HCT116 (cell line): ENCODE measurements at regions not wholly inside any gene's neighbourhood (a gene's known extent, or its start where the extent isn't known, plus 50 kb on each side); places are given as distances from the start of the nearest gene placed in this dataset.

ENCODE experiments used
- ATAC-seq: fragments of 200-7000 bp; cut with Tn5 transposase; 2 replicates; pipeline ENCODE4 v1.9.1; 2020; ENCODE audit warnings: mild to moderate bottlenecking, moderate library complexity
- BruUV-seq: library from RNA; stranded (reverse); fragments of 400-500 nt; replicated peaks from 2 replicates; lab custom pipeline; 2021; lab: Mats Ljungman, UMichigan
- CTCF ChIA-PET: fragments of 300-600 bp; sonication (Branson Sonifier 250); formaldehyde crosslinking; loops from one replicate; lab custom pipeline; 2021; ENCODE audit warnings: antibody characterized with exemption; lab: Charles Lee
- POLR2A ChIA-PET: fragments of 300-600, 350-600 bp; sonication (Branson Sonifier 250); formaldehyde crosslinking; loops from one replicate; lab custom pipeline; 2021; ENCODE audit warnings: antibody characterized with exemption; lab: Charles Lee
- RAD21 ChIA-PET, 2 experiments: fragments of 300-600 bp; sonication (Branson Sonifier 250); formaldehyde crosslinking; loops; one replicate each; lab custom pipeline; 2023; ENCODE audit warnings: low total read pairs in 2 of 2; ENCODE audit not compliant: uncharacterized antibody in 2 of 2, unreplicated experiment in 2 of 2, low non-redundant PET in 1 of 2; lab: Charles Lee
- DNase-seq: peaks from one replicate; pipeline ENCODE4 v3.0.0-alpha.2; 2010; ENCODE audit warnings: low read depth, low spot score
- H2AFZ ChIP-seq: fragments of 200-600 bp; shearing (Covaris generic), sonication (generic); 2 replicates; pipeline ENCODE4 v1.6.1; 2017; ENCODE audit warnings: low read depth, mixed run types, mixed read lengths, antibody characterized with exemption, low read length; ENCODE audit not compliant: poor library complexity, severe bottlenecking
- H3K27ac ChIP-seq: 2 replicates; pipeline ENCODE4 v1.5.1; 2012; ENCODE audit warnings: low read depth, low read length
- H3K27me3 ChIP-seq: fragments of 200-600 bp; sonication (generic); 2 replicates; pipeline ENCODE4 v1.6.1; 2016; ENCODE audit warnings: mixed run types, low read length, mixed read lengths; ENCODE audit not compliant: insufficient read depth
- H3K36me3 ChIP-seq, 2 experiments: fragments of 200-500 bp in 1 of 2; fragments of 200-600 bp in 1 of 2; sonication (Bioruptor generic) in 1 of 2; sonication (generic) in 1 of 2; 2 replicates each; pipeline versions ENCODE4 v1.5.1 to v1.6.1; 2014 to 2016; ENCODE audit warnings: low read length in 2 of 2, inconsistent platforms in 1 of 2, mixed read lengths in 1 of 2, mixed run types in 1 of 2; ENCODE audit not compliant: insufficient read depth in 2 of 2, control insufficient read depth in 1 of 2
- H3K4me1 ChIP-seq, 2 experiments: fragments of 200-600 bp in 1 of 2; sonication (generic) in 1 of 2; 2 replicates each; pipeline versions ENCODE4 v1.5.1 to v1.6.1; 2012 to 2017; ENCODE audit warnings: low read length in 2 of 2, inconsistent platforms in 1 of 2, mild to moderate bottlenecking in 1 of 2, mixed read lengths in 1 of 2, mixed run types in 1 of 2, moderate library complexity in 1 of 2; ENCODE audit not compliant: insufficient read depth in 2 of 2, control insufficient read depth in 1 of 2
- H3K4me2 ChIP-seq: fragments of 200-600 bp; sonication (generic); 2 replicates; pipeline ENCODE4 v1.6.1; 2017; ENCODE audit warnings: mixed run types, low read length, mixed read lengths
- H3K4me3 ChIP-seq, 2 experiments: fragments of 200-600 bp in 1 of 2; sonication (generic) in 1 of 2; replicated peaks in 1 of 2; 2 replicates each; pipeline ENCODE4 v1.5.1; 2011 to 2016; ENCODE audit warnings: low read length in 2 of 2, control low read depth in 1 of 2, low read depth in 1 of 2, mild to moderate bottlenecking in 1 of 2, mixed read lengths in 1 of 2, mixed run types in 1 of 2
- H3K79me2 ChIP-seq: fragments of 200-600 bp; sonication (generic); 2 replicates; pipeline ENCODE4 v1.6.1; 2017; ENCODE audit warnings: mild to moderate bottlenecking, mixed run types, low read length, moderate library complexity, mixed read lengths; ENCODE audit not compliant: insufficient read depth
- H3K9ac ChIP-seq: fragments of 200-600 bp; sonication (generic); 2 replicates; pipeline ENCODE4 v1.6.1; 2016; ENCODE audit warnings: low read length, mixed read lengths
- H3K9me2 ChIP-seq: fragments of 200-600 bp; sonication (generic), shearing (Covaris generic); 2 replicates; pipeline ENCODE4 v1.6.1; 2017; ENCODE audit warnings: mixed run types, mild to moderate bottlenecking, moderate library complexity; ENCODE audit not compliant: insufficient read depth
- H3K9me3 ChIP-seq, 2 experiments: fragments of 200-500 bp in 1 of 2; fragments of 200-600 bp in 1 of 2; sonication (Bioruptor generic) in 1 of 2; sonication (generic) in 1 of 2; 2 replicates each; pipeline ENCODE4 v1.6.1; 2014 to 2017; ENCODE audit warnings: low read length in 2 of 2, mixed read lengths in 2 of 2, inconsistent platforms in 1 of 2, low read depth in 1 of 2, mild to moderate bottlenecking in 1 of 2, mixed run types in 1 of 2, moderate library complexity in 1 of 2; ENCODE audit not compliant: control insufficient read depth in 1 of 2, insufficient read depth in 1 of 2
- H4K20me1 ChIP-seq: fragments of 200-600 bp; sonication (generic), shearing (Covaris generic); 2 replicates; pipeline ENCODE4 v1.6.1; 2017; ENCODE audit warnings: mixed run types, mild to moderate bottlenecking, moderate library complexity; ENCODE audit not compliant: insufficient read depth
- CEBPB ChIP-seq: IDR thresholded peaks from 2 replicates; pipeline ENCODE4 v1.6.1; 2012; ENCODE audit warnings: low read depth
- EZH2 ChIP-seq: fragments of 200-600 bp; sonication (generic); IDR thresholded peaks from 2 replicates; pipeline ENCODE4 v1.6.1; 2017; ENCODE audit warnings: antibody characterized with exemption, mixed run types
- JUND ChIP-seq: IDR thresholded peaks from 2 replicates; pipeline ENCODE4 v1.6.1; 2012
- SIN3A ChIP-seq: IDR thresholded peaks from 2 replicates; pipeline ENCODE4 v1.6.1; 2012; ENCODE audit warnings: low read depth
- SP1 ChIP-seq: IDR thresholded peaks from 2 replicates; pipeline ENCODE4 v1.6.1; 2012; ENCODE audit warnings: low read depth
- SRF ChIP-seq: IDR thresholded peaks from 2 replicates; pipeline ENCODE4 v1.6.1; 2012; ENCODE audit warnings: low read depth
- TCF7L2 ChIP-seq: IDR thresholded peaks from 2 replicates; pipeline ENCODE4 v1.7.0; 2011; ENCODE audit warnings: borderline replicate concordance, inconsistent platforms; ENCODE audit not compliant: insufficient read depth, insufficient read length; ENCODE audit errors: extremely low read depth
- intact Hi-C: fragments of 100-400 bp; cut with micrococcal nuclease; formaldehyde crosslinking; loops from 2 replicates; pipeline ENCODE4 v1.10.0; 2022
- TF ChIP-seq, protein P1 (sequence below): IDR thresholded peaks from 2 replicates; pipeline ENCODE4 v1.6.1; 2012; ENCODE audit warnings: low read depth
- TF ChIP-seq, protein P2 (sequence below): IDR thresholded peaks from 2 replicates; pipeline ENCODE4 v1.6.1; 2011; ENCODE audit warnings: mild to moderate bottlenecking, low read length, moderate library complexity; ENCODE audit not compliant: insufficient replicate concordance; ENCODE audit errors: extremely low read depth
- TF ChIP-seq, protein P3 (sequence below): IDR thresholded peaks from 2 replicates; pipeline ENCODE4 v1.6.1; 2012
- TF ChIP-seq, protein P4 (sequence below): IDR thresholded peaks from 2 replicates; pipeline ENCODE4 v1.6.1; 2012

DNA sequence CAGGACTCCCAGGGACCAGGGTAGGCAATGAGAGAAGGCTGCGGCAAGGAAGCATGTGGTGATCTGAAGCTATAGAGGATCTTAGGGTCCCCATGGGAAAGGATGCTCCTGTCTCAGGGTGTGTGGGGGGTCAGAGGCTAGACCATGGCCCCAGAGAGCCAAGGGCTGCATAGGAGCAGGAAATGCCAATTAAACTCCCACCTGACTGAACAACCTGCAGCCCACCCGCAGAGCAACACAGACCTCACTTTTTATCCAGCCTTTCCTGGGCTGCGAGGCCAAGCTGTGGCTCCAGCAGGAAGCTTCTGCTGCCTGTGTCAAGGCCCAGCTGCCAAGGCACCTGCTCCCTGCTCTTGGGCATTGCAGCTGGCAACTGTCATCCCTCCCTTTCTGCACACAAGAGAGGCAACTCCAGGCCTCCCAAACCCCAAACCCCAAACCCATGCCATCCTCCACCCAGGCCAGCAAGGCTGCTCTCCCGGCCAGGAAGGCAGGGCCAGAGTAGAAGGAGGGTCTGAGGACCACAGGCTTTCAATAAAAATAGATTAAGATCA lies 290.1 kb downstream of the FOXO1 start (continued):
- TF ChIP-seq, protein P1, sequence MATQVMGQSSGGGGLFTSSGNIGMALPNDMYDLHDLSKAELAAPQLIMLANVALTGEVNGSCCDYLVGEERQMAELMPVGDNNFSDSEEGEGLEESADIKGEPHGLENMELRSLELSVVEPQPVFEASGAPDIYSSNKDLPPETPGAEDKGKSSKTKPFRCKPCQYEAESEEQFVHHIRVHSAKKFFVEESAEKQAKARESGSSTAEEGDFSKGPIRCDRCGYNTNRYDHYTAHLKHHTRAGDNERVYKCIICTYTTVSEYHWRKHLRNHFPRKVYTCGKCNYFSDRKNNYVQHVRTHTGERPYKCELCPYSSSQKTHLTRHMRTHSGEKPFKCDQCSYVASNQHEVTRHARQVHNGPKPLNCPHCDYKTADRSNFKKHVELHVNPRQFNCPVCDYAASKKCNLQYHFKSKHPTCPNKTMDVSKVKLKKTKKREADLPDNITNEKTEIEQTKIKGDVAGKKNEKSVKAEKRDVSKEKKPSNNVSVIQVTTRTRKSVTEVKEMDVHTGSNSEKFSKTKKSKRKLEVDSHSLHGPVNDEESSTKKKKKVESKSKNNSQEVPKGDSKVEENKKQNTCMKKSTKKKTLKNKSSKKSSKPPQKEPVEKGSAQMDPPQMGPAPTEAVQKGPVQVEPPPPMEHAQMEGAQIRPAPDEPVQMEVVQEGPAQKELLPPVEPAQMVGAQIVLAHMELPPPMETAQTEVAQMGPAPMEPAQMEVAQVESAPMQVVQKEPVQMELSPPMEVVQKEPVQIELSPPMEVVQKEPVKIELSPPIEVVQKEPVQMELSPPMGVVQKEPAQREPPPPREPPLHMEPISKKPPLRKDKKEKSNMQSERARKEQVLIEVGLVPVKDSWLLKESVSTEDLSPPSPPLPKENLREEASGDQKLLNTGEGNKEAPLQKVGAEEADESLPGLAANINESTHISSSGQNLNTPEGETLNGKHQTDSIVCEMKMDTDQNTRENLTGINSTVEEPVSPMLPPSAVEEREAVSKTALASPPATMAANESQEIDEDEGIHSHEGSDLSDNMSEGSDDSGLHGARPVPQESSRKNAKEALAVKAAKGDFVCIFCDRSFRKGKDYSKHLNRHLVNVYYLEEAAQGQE = no peak

DNA sequence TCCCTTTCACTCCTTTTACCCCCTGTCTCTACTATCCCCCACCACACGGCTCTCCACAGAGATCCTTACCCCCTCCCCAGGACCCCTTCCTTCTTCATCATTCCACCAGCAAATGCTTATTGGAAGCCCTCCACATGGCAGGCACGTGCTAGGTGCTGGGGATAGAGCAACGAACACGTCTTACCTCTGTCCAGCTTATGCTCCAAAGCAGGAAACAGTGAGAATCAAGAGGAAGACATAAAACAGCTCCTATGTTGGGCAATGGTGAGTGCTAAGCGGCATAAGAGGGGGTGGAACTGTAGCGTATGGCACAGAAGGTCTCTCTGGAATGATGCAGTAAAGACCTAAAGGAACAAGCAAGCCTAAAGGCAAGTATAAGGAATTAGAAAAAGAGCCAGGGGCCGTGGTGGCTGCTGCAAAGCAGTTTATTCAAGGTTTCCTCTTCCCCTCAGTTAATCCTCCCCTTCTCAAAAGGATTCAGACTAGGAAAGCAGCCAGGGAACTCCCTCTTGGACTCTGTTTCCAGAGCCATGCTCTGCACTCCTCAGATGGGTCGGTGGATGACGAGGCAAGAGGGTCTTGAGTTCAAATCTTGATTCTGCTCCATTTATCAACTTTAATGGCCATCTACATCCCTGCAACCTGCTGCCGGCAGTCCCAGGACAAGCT lies 289.4 kb downstream of the FOXO1 start:
- Histone ChIP-seq H4K20me1 (no peaks in the 10 kb centered on the region), H3K27me3 (no peaks in the 10 kb centered on the region), H3K79me2 (no peaks in the 10 kb centered on the region), H3K4me2 (no peak overlapping the region), H3K4me3 (no peak overlapping the region), H3K9me3 (peaks cover 0 to 3% of the 10 kb centered on the region in 2 experiments; a peak in 1 of 4 replicates), H3K36me3 (no peaks in the 10 kb centered on the region), H3K4me1 (no peaks in the 10 kb centered on the region), H3K9ac (no peak overlapping the region), H2AFZ (no peak overlapping the region), H3K9me2 (no peaks in the 10 kb centered on the region), H3K27ac (no peak overlapping the region)
- CTCF ChIA-PET = no interaction called here
- DNase-seq (no peak), ATAC-seq (no peak)
- POLR2A ChIA-PET = interaction anchor here (0.6 kb wide), 1 partner anchor 12 kb away, joined by 3 read pairs; no protein-coding TSS in a partner anchor
- intact Hi-C loops = no loop called here
- no TSS peak for BruUV-seq
- RAD21 ChIA-PET = no interaction called here
- no peak for TF ChIP-seq TCF7L2
- TF ChIP-seq SP1 = no peak
- no peak for TF ChIP-seq JUND
- TF ChIP-seq SRF = no peak
- TF ChIP-seq, protein P2, sequence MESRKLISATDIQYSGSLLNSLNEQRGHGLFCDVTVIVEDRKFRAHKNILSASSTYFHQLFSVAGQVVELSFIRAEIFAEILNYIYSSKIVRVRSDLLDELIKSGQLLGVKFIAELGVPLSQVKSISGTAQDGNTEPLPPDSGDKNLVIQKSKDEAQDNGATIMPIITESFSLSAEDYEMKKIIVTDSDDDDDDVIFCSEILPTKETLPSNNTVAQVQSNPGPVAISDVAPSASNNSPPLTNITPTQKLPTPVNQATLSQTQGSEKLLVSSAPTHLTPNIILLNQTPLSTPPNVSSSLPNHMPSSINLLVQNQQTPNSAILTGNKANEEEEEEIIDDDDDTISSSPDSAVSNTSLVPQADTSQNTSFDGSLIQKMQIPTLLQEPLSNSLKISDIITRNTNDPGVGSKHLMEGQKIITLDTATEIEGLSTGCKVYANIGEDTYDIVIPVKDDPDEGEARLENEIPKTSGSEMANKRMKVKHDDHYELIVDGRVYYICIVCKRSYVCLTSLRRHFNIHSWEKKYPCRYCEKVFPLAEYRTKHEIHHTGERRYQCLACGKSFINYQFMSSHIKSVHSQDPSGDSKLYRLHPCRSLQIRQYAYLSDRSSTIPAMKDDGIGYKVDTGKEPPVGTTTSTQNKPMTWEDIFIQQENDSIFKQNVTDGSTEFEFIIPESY = no peak
- TF ChIP-seq, protein P3, sequence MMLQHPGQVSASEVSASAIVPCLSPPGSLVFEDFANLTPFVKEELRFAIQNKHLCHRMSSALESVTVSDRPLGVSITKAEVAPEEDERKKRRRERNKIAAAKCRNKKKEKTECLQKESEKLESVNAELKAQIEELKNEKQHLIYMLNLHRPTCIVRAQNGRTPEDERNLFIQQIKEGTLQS = no peak
- TF ChIP-seq, protein P1 = no peak
- no peak for TF ChIP-seq SIN3A
- TF ChIP-seq CEBPB = no peak
- TF ChIP-seq EZH2 = no peak
- TF ChIP-seq, protein P4, sequence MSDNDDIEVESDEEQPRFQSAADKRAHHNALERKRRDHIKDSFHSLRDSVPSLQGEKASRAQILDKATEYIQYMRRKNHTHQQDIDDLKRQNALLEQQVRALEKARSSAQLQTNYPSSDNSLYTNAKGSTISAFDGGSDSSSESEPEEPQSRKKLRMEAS = no peak
